K562 (cell line): ENCODE measurements at regions not wholly inside any gene's neighbourhood (a gene's known extent, or its start where the extent isn't known, plus 50 kb on each side); places are given as distances from the start of the nearest gene placed in this dataset.

Source experiments
- CTCF ChIP-seq, 3 experiments: IDR thresholded peaks in 2 of 3; conservative IDR thresholded peaks in 1 of 3; 2 replicates each; pipeline ENCODE4 v1.5.1; 2011 to 2012; ENCODE audit warnings: low read length in 3 of 3, mild to moderate bottlenecking in 3 of 3, control low read depth in 2 of 3, improper control_type of control experiment in 1 of 3, inconsistent platforms in 1 of 3, low read depth in 1 of 3, mixed read lengths in 1 of 3, moderate library complexity in 1 of 3; ENCODE audit not compliant: insufficient read depth in 2 of 3
- EHMT2 ChIP-seq: fragments of 450-650 bp; IDR thresholded peaks from 2 replicates; pipeline ENCODE4 v1.6.1; 2018; ENCODE audit warnings: antibody characterized with exemption
- FOSL1 ChIP-seq: fragments of 200-800 bp; sonication (Bioruptor generic); conservative IDR thresholded peaks from 2 replicates; pipeline ENCODE4 v1.6.1; 2016; ENCODE audit warnings: missing genetic modification characterization, missing compliant biosample characterization
- GABPA ChIP-seq: fragments of 200-800 bp; sonication (Bioruptor generic); conservative IDR thresholded peaks from 2 replicates; pipeline ENCODE4 v1.6.1; 2016; ENCODE audit warnings: low read depth, missing genetic modification characterization, missing compliant biosample characterization
- POLR2AphosphoS5 ChIP-seq: IDR thresholded peaks from 2 replicates; pipeline ENCODE4 v1.6.1; 2011; ENCODE audit warnings: mild to moderate bottlenecking, low read depth, low read length, moderate library complexity; ENCODE audit not compliant: control insufficient read depth, insufficient read depth
- PTBP1 ChIP-seq: fragments of 200-400 bp; formaldehyde crosslinking; IDR thresholded peaks from 2 replicates; pipeline ENCODE4 v1.6.1; 2017; ENCODE audit warnings: low read depth, low read length
- SIX5 ChIP-seq, 2 experiments: IDR thresholded peaks; 2 replicates each; pipeline ENCODE4 v1.6.1; 2011; ENCODE audit warnings: low read length in 2 of 2, borderline replicate concordance in 1 of 2, low read depth in 1 of 2, mild to moderate bottlenecking in 1 of 2, moderate library complexity in 1 of 2; ENCODE audit not compliant: insufficient read depth in 1 of 2
- TCF7L2 ChIP-seq: fragments of 150-350 bp; IDR thresholded peaks from 2 replicates; pipeline ENCODE4 v1.6.1; 2016; ENCODE audit warnings: low read depth, mild to moderate bottlenecking, low read length, moderate library complexity
- ZNF263 ChIP-seq: sonication (generic); formaldehyde crosslinking; IDR thresholded peaks from 2 replicates; pipeline ENCODE4 v1.8.0; 2022; ENCODE audit warnings: mild to moderate bottlenecking, missing genetic modification reagents, borderline replicate concordance
- ZNF274 ChIP-seq: IDR thresholded peaks from 2 replicates; pipeline ENCODE4 v1.6.1; 2011; ENCODE audit warnings: low read depth, mild to moderate bottlenecking, low read length, moderate library complexity, borderline replicate concordance

GRCh38 chr6:8589941-8590729, 154.8 kb upstream of the SLC35B3 start:
- TF ChIP-seq ZNF274 = no peak
- no peak for TF ChIP-seq PTBP1
- TF ChIP-seq CTCF (IDR thresholded peaks at IDR 0.05 in 2 of 3, conservative IDR thresholded peaks at IDR 0.05 in 1 of 3; ENCODE audit: insufficient read depth in 2 of 3, low read depth in 1 of 3, low read length in 3 of 3) = no peak
- no peak for TF ChIP-seq ZNF263 (CRISPR knock-in tag)
- no peak for TF ChIP-seq EHMT2
- no peak for TF ChIP-seq POLR2AphosphoS5
- no peak for TF ChIP-seq FOSL1 (tag)
- TF ChIP-seq TCF7L2 = no peak
- TF ChIP-seq SIX5 (IDR thresholded peaks at IDR 0.05; ENCODE audit: borderline replicate concordance in 1 of 2, insufficient read depth in 1 of 2, low read depth in 1 of 2, low read length in 2 of 2) = no peak
- TF ChIP-seq GABPA (tag) = no peak
